ENCODE measurements at regions not wholly inside any gene's neighbourhood (a gene's known extent, or its start where the extent isn't known, plus 50 kb on each side); places are given as distances from the start of the nearest gene placed in this dataset.

- no peak for TF ChIP-seq Cebpa-rat (IDR thresholded peaks at IDR 0.05)
- Histone ChIP-seq H3K4me1 (peaks cover 40% of the 10 kb centered on the region), H3K27ac (no peak overlapping the region)
Observed at GRCh38 chr2:47304654-47305053, 64.5 kb upstream of the EPCAM start.

GRCh38 chr2:47303341-47304148, 65.6 kb upstream of the EPCAM start:
- Histone ChIP-seq H3K4me3 (no peak overlapping the region), H3K9ac (no peak overlapping the region), H3K27ac (no peak overlapping the region)

More at GRCh38 chr2:47304654-47305053, 64.5 kb upstream of the EPCAM start:
- H3K9ac ChIP-seq = no peak overlapping the region
- no peaks in the 10 kb centered on the region for H3K9me3 ChIP-seq
- H3K4me3 ChIP-seq = no peak overlapping the region
- H3K36me3 ChIP-seq = no peaks in the 10 kb centered on the region
- H3K4me2 ChIP-seq = no peak overlapping the region
- no peaks in the 10 kb centered on the region for H4K20me1 ChIP-seq
- no peaks in the 10 kb centered on the region for H3K27me3 ChIP-seq

GRCh38 chr2:47302308-47302707, 66.8 kb upstream of the EPCAM start:
- no peaks in the 10 kb centered on the region for H3K27me3 ChIP-seq
- H3K4me2 ChIP-seq = peak overlapping the region; percentile 75; the same call in 1 of the 2 replicates
- no peak for TF ChIP-seq Cebpa-rat (IDR thresholded peaks at IDR 0.05)
- H4K20me1 ChIP-seq = no peaks in the 10 kb centered on the region
- H3K4me1 ChIP-seq = peaks cover 37% of the 10 kb centered on the region
- no peak overlapping the region for H3K4me3 ChIP-seq
- no peaks in the 10 kb centered on the region for H3K9me3 ChIP-seq
- H3K27ac ChIP-seq = no peak overlapping the region
- no peak overlapping the region for H3K9ac ChIP-seq
- H3K36me3 ChIP-seq = no peaks in the 10 kb centered on the region

More at GRCh38 chr2:47303341-47304148, 65.6 kb upstream of the EPCAM start:
- no peaks in the 10 kb centered on the region for H3K27me3 ChIP-seq
- H3K4me1 ChIP-seq = peaks cover 31% of the 10 kb centered on the region
- no peak for TF ChIP-seq Cebpa-rat (IDR thresholded peaks at IDR 0.05)
- H3K36me3 ChIP-seq = no peaks in the 10 kb centered on the region
- H3K9me3 ChIP-seq = no peaks in the 10 kb centered on the region
- H4K20me1 ChIP-seq = no peaks in the 10 kb centered on the region
- no peak overlapping the region for H3K4me2 ChIP-seq

- no peak overlapping the region for H3K4me3 ChIP-seq
- H3K4me2 ChIP-seq = peak overlapping the region; percentile 75
- H3K4me1 ChIP-seq = peaks cover 37% of the 10 kb centered on the region
- H3K9ac ChIP-seq = no peak overlapping the region
- no peak overlapping the region for H3K27ac ChIP-seq
- no peaks in the 10 kb centered on the region for H4K20me1 ChIP-seq
- no peak for TF ChIP-seq Cebpa-rat (IDR thresholded peaks at IDR 0.05)
- no peaks in the 10 kb centered on the region for H3K9me3 ChIP-seq
- H3K27me3 ChIP-seq = no peaks in the 10 kb centered on the region
- H3K36me3 ChIP-seq = no peaks in the 10 kb centered on the region
Observed at GRCh38 chr2:47301731-47302130, 67.4 kb upstream of the EPCAM start.

GRCh38 chr2:47301277-47301618, 67.9 kb upstream of the EPCAM start:
- Histone ChIP-seq H3K4me3 (no peak overlapping the region), H3K4me2 (peak overlapping the region; percentile 75), H3K9me3 (no peaks in the 10 kb centered on the region), H3K4me1 (peaks cover 37% of the 10 kb centered on the region), H4K20me1 (no peaks in the 10 kb centered on the region), H3K27me3 (no peaks in the 10 kb centered on the region), H3K27ac (no peak overlapping the region), H3K9ac (no peak overlapping the region), H3K36me3 (no peaks in the 10 kb centered on the region)
- no peak for TF ChIP-seq Cebpa-rat (IDR thresholded peaks at IDR 0.05)

- no peaks in the 10 kb centered on the region for H3K27me3 ChIP-seq
- no peak overlapping the region for H3K27ac ChIP-seq
- H3K36me3 ChIP-seq = no peaks in the 10 kb centered on the region
- no peaks in the 10 kb centered on the region for H3K9me3 ChIP-seq
- H4K20me1 ChIP-seq = no peaks in the 10 kb centered on the region
- TF ChIP-seq Cebpa-rat (IDR thresholded peaks at IDR 0.05) = peak; percentile 50; the same call in 1 of the 2 replicates
- no peak overlapping the region for H3K9ac ChIP-seq
- no peak overlapping the region for H3K4me3 ChIP-seq
- peak overlapping the region; percentile 75 for H3K4me2 ChIP-seq
- H3K4me1 ChIP-seq = peaks cover 37% of the 10 kb centered on the region
Observed at GRCh38 chr2:47300609-47301276, 68.4 kb upstream of the EPCAM start.

GRCh38 chr2:47300081-47300480, 69.0 kb upstream of the EPCAM start:
- peaks cover 37% of the 10 kb centered on the region for H3K4me1 ChIP-seq
- H3K4me3 ChIP-seq = no peak overlapping the region
- H4K20me1 ChIP-seq = no peaks in the 10 kb centered on the region
- TF ChIP-seq Cebpa-rat (IDR thresholded peaks at IDR 0.05) = no peak
- no peak overlapping the region for H3K27ac ChIP-seq
- H3K9ac ChIP-seq = no peak overlapping the region
- no peaks in the 10 kb centered on the region for H3K9me3 ChIP-seq
- H3K36me3 ChIP-seq = no peaks in the 10 kb centered on the region
- peak overlapping the region; percentile 75 for H3K4me2 ChIP-seq
- H3K27me3 ChIP-seq = no peaks in the 10 kb centered on the region

- Histone ChIP-seq H3K27me3 (no peaks in the 10 kb centered on the region), H3K9ac (no peak overlapping the region), H3K4me1 (peaks cover 37% of the 10 kb centered on the region), H3K9me3 (no peaks in the 10 kb centered on the region), H3K4me3 (no peak overlapping the region), H3K27ac (no peak overlapping the region), H4K20me1 (no peaks in the 10 kb centered on the region), H3K36me3 (no peaks in the 10 kb centered on the region), H3K4me2 (no peak overlapping the region)
- TF ChIP-seq Cebpa-rat (IDR thresholded peaks at IDR 0.05) = no peak
Observed at GRCh38 chr2:47299555-47299954, 69.6 kb upstream of the EPCAM start.

- H3K4me3 ChIP-seq = no peak overlapping the region
- H3K9ac ChIP-seq = no peak overlapping the region
- H3K4me1 ChIP-seq = peaks cover 37% of the 10 kb centered on the region
- H3K36me3 ChIP-seq = no peaks in the 10 kb centered on the region
- no peaks in the 10 kb centered on the region for H4K20me1 ChIP-seq
- H3K27me3 ChIP-seq = no peaks in the 10 kb centered on the region
- H3K4me2 ChIP-seq = no peak overlapping the region
- no peak overlapping the region for H3K27ac ChIP-seq
- no peak for TF ChIP-seq Cebpa-rat (IDR thresholded peaks at IDR 0.05)
- no peaks in the 10 kb centered on the region for H3K9me3 ChIP-seq
Observed at GRCh38 chr2:47298771-47299170, 70.3 kb upstream of the EPCAM start.

- H3K27ac ChIP-seq = no peak overlapping the region
- no peaks in the 10 kb centered on the region for H4K20me1 ChIP-seq
- H3K9me3 ChIP-seq = no peaks in the 10 kb centered on the region
- no peak overlapping the region; the same call in 1 of the 2 replicates for H3K4me2 ChIP-seq
- H3K9ac ChIP-seq = no peak overlapping the region
- no peak for TF ChIP-seq Cebpa-rat (IDR thresholded peaks at IDR 0.05)
- H3K27me3 ChIP-seq = no peaks in the 10 kb centered on the region
- no peaks in the 10 kb centered on the region for H3K36me3 ChIP-seq
- peaks cover 37% of the 10 kb centered on the region for H3K4me1 ChIP-seq
- H3K4me3 ChIP-seq = no peak overlapping the region
Observed at GRCh38 chr2:47297767-47298425, 71.2 kb upstream of the EPCAM start.

Measured in BLaER1 (cell line).